DND-41 (cell line): ENCODE measurements at regions not wholly inside any gene's neighbourhood (a gene's known extent, or its start where the extent isn't known, plus 50 kb on each side); places are given as distances from the start of the nearest gene placed in this dataset.

Experiments used
- ATAC-seq: fragments of 200-7000 bp; cut with Tn5 transposase; 3 replicates; pipeline ENCODE4 v1.9.1; 2021; ENCODE audit warnings: low read depth; ENCODE audit not compliant: insufficient read depth
- DNase-seq: peaks from one replicate; pipeline ENCODE4 v3.0.0-alpha.2; 2020
- H2AFZ ChIP-seq: 2 replicates; pipeline ENCODE4 v1.6.0; 2012; ENCODE audit warnings: low read depth, low read length
- H3K27ac ChIP-seq: 2 replicates; pipeline ENCODE4 v1.5.1; 2012; ENCODE audit warnings: low read length, inconsistent platforms
- H3K27me3 ChIP-seq: fragments of 200-600 bp; sonication (generic); 2 replicates; pipeline ENCODE4 v1.6.0; 2012; ENCODE audit warnings: low read length, mild to moderate bottlenecking, inconsistent platforms; ENCODE audit not compliant: insufficient read depth, poor library complexity
- H3K36me3 ChIP-seq: 2 replicates; pipeline ENCODE4 v1.5.1; 2012; ENCODE audit warnings: low read length, inconsistent platforms; ENCODE audit not compliant: insufficient read depth
- H3K4me1 ChIP-seq: 2 replicates; pipeline ENCODE4 v1.5.1; 2012; ENCODE audit warnings: mild to moderate bottlenecking, low read length; ENCODE audit not compliant: insufficient read depth
- H3K4me2 ChIP-seq: 2 replicates; pipeline ENCODE4 v1.6.0; 2012; ENCODE audit warnings: mild to moderate bottlenecking, moderate library complexity, low read length, inconsistent platforms; ENCODE audit not compliant: insufficient read depth
- H3K4me3 ChIP-seq, 2 experiments: fragments of 200-600 bp in 1 of 2; shearing (Covaris generic) in 1 of 2; 2 replicates each; pipeline ENCODE4 v1.5.1; 2012 to 2016; ENCODE audit warnings: inconsistent platforms in 2 of 2, low read length in 2 of 2, mild to moderate bottlenecking in 2 of 2, low read depth in 1 of 2, moderate library complexity in 1 of 2
- H3K79me2 ChIP-seq: 2 replicates; pipeline ENCODE4 v1.6.0; 2012; ENCODE audit warnings: low read length, inconsistent platforms; ENCODE audit not compliant: insufficient read depth
- H3K9ac ChIP-seq: 2 replicates; pipeline ENCODE4 v1.6.0; 2012; ENCODE audit warnings: low read depth, mild to moderate bottlenecking, inconsistent platforms, low read length, moderate library complexity
- H3K9me3 ChIP-seq: 2 replicates; pipeline ENCODE4 v1.5.1; 2012; ENCODE audit warnings: low read length, moderate library complexity, mild to moderate bottlenecking, inconsistent platforms; ENCODE audit not compliant: insufficient read depth, severe bottlenecking
- H4K20me1 ChIP-seq: 2 replicates; pipeline ENCODE4 v1.6.0; 2012; ENCODE audit warnings: low read length; ENCODE audit not compliant: insufficient read depth
- CTCF ChIP-seq: IDR thresholded peaks from 2 replicates; pipeline ENCODE4 v1.5.1; 2012; ENCODE audit warnings: borderline replicate concordance, low read length, moderate library complexity, mild to moderate bottlenecking; ENCODE audit not compliant: poor library complexity, severe bottlenecking; ENCODE audit errors: extremely low read depth
- EZH2 ChIP-seq: IDR thresholded peaks from 3 replicates; pipeline ENCODE4 v1.6.1; 2012; ENCODE audit warnings: borderline replicate concordance, low read depth, mild to moderate bottlenecking, moderate library complexity, low read length, inconsistent platforms; ENCODE audit not compliant: severe bottlenecking

DNA sequence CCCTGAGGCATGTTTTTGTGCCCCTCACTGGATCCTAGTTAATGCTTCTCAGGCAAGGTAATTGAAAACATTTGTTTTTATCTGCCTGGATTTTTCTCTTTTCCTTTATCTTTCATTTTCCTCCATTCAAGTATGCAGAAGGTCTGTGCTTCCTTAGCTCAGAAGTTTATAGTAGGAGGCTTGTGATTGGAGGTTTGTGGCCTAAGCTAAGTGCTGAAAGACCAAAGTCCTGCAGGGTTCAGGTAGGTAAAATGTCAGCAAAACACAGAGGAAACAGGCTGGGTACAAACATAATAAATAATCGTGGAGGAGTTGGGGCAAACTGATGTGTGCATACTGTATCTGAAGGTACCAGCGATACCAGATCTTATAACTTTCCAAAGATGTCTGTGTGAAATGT is 230.9 kb upstream of the KLF4 start:
- Histone ChIP-seq H4K20me1 (no peaks in the 10 kb centered on the region), H3K4me2 (no peak overlapping the region), H3K27ac (no peak overlapping the region), H3K4me1 (no peaks in the 10 kb centered on the region), H2AFZ (no peak overlapping the region), H3K27me3 (no peaks in the 10 kb centered on the region), H3K4me3 (no peak overlapping the region), H3K9me3 (no peaks in the 10 kb centered on the region), H3K9ac (no peak overlapping the region), H3K79me2 (no peaks in the 10 kb centered on the region), H3K36me3 (no peaks in the 10 kb centered on the region)
- ATAC-seq = no peak
- no peak for TF ChIP-seq CTCF
- no peak for TF ChIP-seq EZH2
- DNase-seq = no peak

- TF ChIP-seq EZH2 (no peak), CTCF (no peak)
- ATAC-seq = no peak
Measured at GRCh38 chr9:107717529-107718314, 228.2 kb upstream of the KLF4 start.

GRCh38 chr9:107715740-107716139 is 226.2 kb upstream of the KLF4 start:
- Histone ChIP-seq H3K9me3 (no peaks in the 10 kb centered on the region), H3K79me2 (no peaks in the 10 kb centered on the region), H3K4me1 (no peaks in the 10 kb centered on the region), H3K36me3 (no peaks in the 10 kb centered on the region), H3K4me2 (no peak overlapping the region), H3K27me3 (no peaks in the 10 kb centered on the region), H3K27ac (no peak overlapping the region), H2AFZ (no peak overlapping the region), H3K9ac (no peak overlapping the region), H3K4me3 (no peak overlapping the region), H4K20me1 (no peaks in the 10 kb centered on the region)
- no peak for DNase-seq
- ATAC-seq = no peak
- no peak for TF ChIP-seq CTCF
- TF ChIP-seq EZH2 = no peak

More at GRCh38 chr9:107717529-107718314, 228.2 kb upstream of the KLF4 start:
- no peak overlapping the region for H3K4me3 ChIP-seq
- no peaks in the 10 kb centered on the region for H3K4me1 ChIP-seq
- H2AFZ ChIP-seq = no peak overlapping the region
- no peak overlapping the region for H3K9ac ChIP-seq
- H3K9me3 ChIP-seq = no peaks in the 10 kb centered on the region
- no peak overlapping the region for H3K27ac ChIP-seq
- H3K79me2 ChIP-seq = no peaks in the 10 kb centered on the region
- no peaks in the 10 kb centered on the region for H3K27me3 ChIP-seq
- no peak for DNase-seq
- no peak overlapping the region for H3K4me2 ChIP-seq
- no peaks in the 10 kb centered on the region for H3K36me3 ChIP-seq
- no peaks in the 10 kb centered on the region for H4K20me1 ChIP-seq

DNA sequence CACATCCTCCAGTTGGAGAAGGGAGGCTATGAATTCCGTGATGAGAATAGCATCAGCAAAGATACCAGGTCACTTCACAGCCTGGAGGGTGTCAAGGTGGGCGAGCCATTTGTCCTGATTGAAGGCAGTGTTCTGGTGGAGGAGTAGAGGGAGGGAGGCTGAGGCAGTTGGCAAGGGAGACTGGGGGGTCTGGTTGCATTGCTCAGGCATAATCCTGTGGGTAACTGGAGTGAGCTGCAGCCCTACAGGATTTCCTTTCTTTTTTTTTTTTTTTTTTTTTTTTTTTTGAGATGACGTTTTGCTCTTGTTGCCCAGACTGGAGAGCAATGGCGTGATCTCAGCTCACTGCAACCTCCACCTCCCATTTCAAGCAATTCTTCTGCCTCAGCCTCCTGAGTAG is 223.9 kb upstream of the KLF4 start:
- no peak for ATAC-seq

More for the DNA sequence above, 223.9 kb upstream of the KLF4 start:
- TF ChIP-seq EZH2 = no peak
- no peak for TF ChIP-seq CTCF
- H3K36me3 ChIP-seq = no peaks in the 10 kb centered on the region
- H3K79me2 ChIP-seq = no peaks in the 10 kb centered on the region
- DNase-seq = no peak
- H4K20me1 ChIP-seq = no peaks in the 10 kb centered on the region
- no peaks in the 10 kb centered on the region for H3K9me3 ChIP-seq
- H3K4me2 ChIP-seq = no peak overlapping the region
- no peak overlapping the region for H3K4me3 ChIP-seq
- H3K27ac ChIP-seq = no peak overlapping the region
- H2AFZ ChIP-seq = no peak overlapping the region
- no peaks in the 10 kb centered on the region for H3K4me1 ChIP-seq
- no peaks in the 10 kb centered on the region for H3K27me3 ChIP-seq
- H3K9ac ChIP-seq = no peak overlapping the region
